Uterus (tissue), 2 donors: ENCODE measurements at regions not wholly inside any gene's neighbourhood (a gene's known extent, or its start where the extent isn't known, plus 50 kb on each side); places are given as distances from the start of the nearest gene placed in this dataset.

Source experiments
- POLR2A ChIP-seq, 2 donors: fragments of 450-650 bp; IDR thresholded peaks; one replicate each; pipeline ENCODE4 v1.6.1; 2016; ENCODE audit warnings: antibody characterized with exemption in 2 of 2, mild to moderate bottlenecking in 1 of 2, moderate library complexity in 1 of 2
- TF ChIP-seq, protein P1 (sequence below), 4 experiments: fragments of 200-600 bp in 2 of 4; fragments of 450-650 bp in 2 of 4; sonication (generic) in 2 of 4; IDR thresholded peaks; one replicate each; pipeline ENCODE4 v1.5.1; 2016 to 2019; ENCODE audit warnings: antibody characterized with exemption in 4 of 4, mild to moderate bottlenecking in 2 of 4, moderate library complexity in 1 of 4

DNA sequence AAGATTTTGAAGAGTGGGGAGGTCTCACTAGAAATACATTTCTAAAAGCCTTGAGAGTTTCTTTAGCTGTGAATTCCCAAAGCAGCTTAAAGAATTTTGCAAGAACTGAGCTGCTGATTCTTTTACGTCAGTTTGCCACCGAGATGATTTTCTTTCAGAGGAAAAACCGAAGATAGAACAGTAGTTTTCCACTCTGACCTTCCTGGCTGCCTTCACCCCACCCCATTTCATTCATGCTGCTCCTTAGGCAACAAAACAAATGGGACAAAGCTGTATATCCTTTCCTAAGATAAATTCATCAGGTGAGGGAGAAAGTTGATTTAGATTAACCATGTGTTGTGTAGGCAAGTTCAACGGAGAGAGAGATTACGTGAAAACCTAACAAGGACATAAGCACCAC is 947.0 kb downstream of the GALC start:
- TF ChIP-seq, protein P1, sequence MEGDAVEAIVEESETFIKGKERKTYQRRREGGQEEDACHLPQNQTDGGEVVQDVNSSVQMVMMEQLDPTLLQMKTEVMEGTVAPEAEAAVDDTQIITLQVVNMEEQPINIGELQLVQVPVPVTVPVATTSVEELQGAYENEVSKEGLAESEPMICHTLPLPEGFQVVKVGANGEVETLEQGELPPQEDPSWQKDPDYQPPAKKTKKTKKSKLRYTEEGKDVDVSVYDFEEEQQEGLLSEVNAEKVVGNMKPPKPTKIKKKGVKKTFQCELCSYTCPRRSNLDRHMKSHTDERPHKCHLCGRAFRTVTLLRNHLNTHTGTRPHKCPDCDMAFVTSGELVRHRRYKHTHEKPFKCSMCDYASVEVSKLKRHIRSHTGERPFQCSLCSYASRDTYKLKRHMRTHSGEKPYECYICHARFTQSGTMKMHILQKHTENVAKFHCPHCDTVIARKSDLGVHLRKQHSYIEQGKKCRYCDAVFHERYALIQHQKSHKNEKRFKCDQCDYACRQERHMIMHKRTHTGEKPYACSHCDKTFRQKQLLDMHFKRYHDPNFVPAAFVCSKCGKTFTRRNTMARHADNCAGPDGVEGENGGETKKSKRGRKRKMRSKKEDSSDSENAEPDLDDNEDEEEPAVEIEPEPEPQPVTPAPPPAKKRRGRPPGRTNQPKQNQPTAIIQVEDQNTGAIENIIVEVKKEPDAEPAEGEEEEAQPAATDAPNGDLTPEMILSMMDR (IDR thresholded peaks at IDR 0.05), result no peak
- no peak for TF ChIP-seq POLR2A (IDR thresholded peaks at IDR 0.05)
